HepG2 (cell line): ENCODE measurements at regions not wholly inside any gene's neighbourhood (a gene's known extent, or its start where the extent isn't known, plus 50 kb on each side); places are given as distances from the start of the nearest gene placed in this dataset.

Source experiments
- ATAC-seq: fragments of 200-7000 bp; cut with Tn5 transposase; 3 replicates; pipeline ENCODE4 v1.9.1; 2020; ENCODE audit warnings: mild to moderate bottlenecking, moderate library complexity
- BruUV-seq: library from RNA; stranded (reverse); fragments of 400-500 nt; replicated peaks from 2 replicates; lab custom pipeline; 2021; lab: Mats Ljungman, UMichigan
- CTCF ChIA-PET: fragments of 300-600 bp; formaldehyde crosslinking; extraction: SDS; loops from one replicate; lab custom pipeline; 2021; ENCODE audit warnings: low total read pairs, inconsistent platforms, low intra/inter-chr PET ratio; lab: Yijun Ruan, JAX
- POLR2A ChIA-PET: fragments of 350-600 bp; sonication (Branson Sonifier 250); formaldehyde crosslinking; loops from one replicate; lab custom pipeline; 2020; ENCODE audit warnings: antibody characterized with exemption, inconsistent platforms; lab: Yijun Ruan, JAX
- DNase-seq: peaks from one replicate; pipeline ENCODE4 v3.0.0-alpha.2; 2015; ENCODE audit warnings: low spot score
- FAIRE-seq: peaks from 3 replicates; lab custom pipeline; 2011; peaks lifted over from hg19 to GRCh38; lab: Jason Lieb, UNC
- H2AFZ ChIP-seq: one replicate; pipeline ENCODE4 v1.6.1; 2011; ENCODE audit warnings: low read length, inconsistent platforms
- H3K27ac ChIP-seq: fragments of 300-600 bp; 3 replicates; pipeline ENCODE4 v1.8.0; 2011; ENCODE audit warnings: mixed run types, mild to moderate bottlenecking, mixed read lengths, low read length, inconsistent platforms; ENCODE audit not compliant: insufficient read depth; ENCODE audit errors: extremely low read length
- H3K27me3 ChIP-seq, 2 experiments: fragments of 200-600 bp in 1 of 2; 2 replicates in 1 of 2; 3 replicates in 1 of 2; pipeline versions ENCODE4 v1.6.0 to v1.8.0; 2011; ENCODE audit warnings: low read length in 2 of 2, mild to moderate bottlenecking in 2 of 2, moderate library complexity in 2 of 2, inconsistent platforms in 1 of 2; ENCODE audit not compliant: insufficient read depth in 2 of 2, control insufficient read depth in 1 of 2
- H3K36me3 ChIP-seq, 2 experiments: fragments of 200-600 bp in 1 of 2; replicated peaks in 1 of 2; 2 replicates in 1 of 2; 3 replicates in 1 of 2; pipeline versions ENCODE4 v1.5.1 to v1.8.0; 2011; ENCODE audit warnings: low read length in 2 of 2, inconsistent platforms in 1 of 2; ENCODE audit not compliant: insufficient read depth in 2 of 2, control insufficient read depth in 1 of 2
- H3K4me1 ChIP-seq: 2 replicates; pipeline ENCODE4 v1.5.1; 2012; ENCODE audit warnings: low read length, inconsistent platforms; ENCODE audit not compliant: insufficient read depth
- H3K4me2 ChIP-seq: 2 replicates; pipeline ENCODE4 v1.6.0; 2011; ENCODE audit warnings: low read depth, low read length, inconsistent platforms
- H3K4me3 ChIP-seq, 3 experiments: fragments of 200-600 bp in 1 of 3; sonication (generic), shearing (Covaris generic) in 1 of 3; replicated peaks in 1 of 3; 2 replicates each; pipeline ENCODE4 v1.5.1; 2011 to 2016; ENCODE audit warnings: low read length in 3 of 3, inconsistent platforms in 2 of 3, low read depth in 2 of 3, mild to moderate bottlenecking in 2 of 3, control low read depth in 1 of 3, mixed read lengths in 1 of 3; ENCODE audit not compliant: insufficient read depth in 1 of 3
- H3K79me2 ChIP-seq: one replicate; pipeline ENCODE4 v1.6.1; 2011; ENCODE audit warnings: low read length, inconsistent platforms; ENCODE audit not compliant: insufficient read depth
- H3K9ac ChIP-seq: 2 replicates; pipeline ENCODE4 v1.6.0; 2011; ENCODE audit warnings: mild to moderate bottlenecking, low read depth, low read length, inconsistent platforms; ENCODE audit not compliant: insufficient read depth
- H3K9me3 ChIP-seq: 2 replicates; pipeline ENCODE4 v1.5.1; 2012; ENCODE audit warnings: mild to moderate bottlenecking, low read length
- H4K20me1 ChIP-seq: 2 replicates; pipeline ENCODE4 v1.6.0; 2011; ENCODE audit warnings: inconsistent platforms, mild to moderate bottlenecking, low read length, moderate library complexity; ENCODE audit not compliant: insufficient read depth
- CAMTA2 ChIP-seq: sonication (generic); formaldehyde crosslinking; IDR thresholded peaks from 2 replicates; pipeline ENCODE4 v1.4.0; 2020; ENCODE audit warnings: mild to moderate bottlenecking, missing genetic modification reagents, borderline replicate concordance
- CEBPB ChIP-seq: IDR thresholded peaks from 2 replicates; pipeline ENCODE4 v1.6.1; 2011; ENCODE audit warnings: low read depth, low read length, improper control_type of control experiment, borderline replicate concordance
- FLYWCH1 ChIP-seq: sonication (generic); formaldehyde crosslinking; IDR thresholded peaks from 2 replicates; pipeline ENCODE4 v1.8.1; 2023; ENCODE audit warnings: mild to moderate bottlenecking, missing genetic modification reagents
- FOXM1 ChIP-seq: sonication (generic); formaldehyde crosslinking; IDR thresholded peaks from 2 replicates; pipeline ENCODE4 v1.5.0; 2020; ENCODE audit warnings: missing genetic modification reagents
- XRCC5 ChIP-seq: fragments of 200-400 bp; formaldehyde crosslinking; optimal IDR thresholded peaks from 2 replicates; pipeline ENCODE3; 2017; ENCODE audit warnings: mild to moderate bottlenecking, low read length
- YEATS4 ChIP-seq: sonication (generic); formaldehyde crosslinking; IDR thresholded peaks from 2 replicates; pipeline ENCODE4 v1.4.0; 2020; ENCODE audit warnings: missing genetic modification reagents, borderline replicate concordance
- ZBTB7A ChIP-seq: sonication (generic); formaldehyde crosslinking; IDR thresholded peaks from 2 replicates; pipeline ENCODE4 v1.8.0; 2022; ENCODE audit warnings: mild to moderate bottlenecking, missing genetic modification reagents
- ZNF207 ChIP-seq: fragments of 450-650 bp; IDR thresholded peaks from 2 replicates; pipeline ENCODE4 v1.6.1; 2016; ENCODE audit warnings: antibody characterized with exemption, borderline replicate concordance
- ZNF33B ChIP-seq: sonication (generic); formaldehyde crosslinking; IDR thresholded peaks from 2 replicates; pipeline ENCODE4 v1.5.1; 2020; ENCODE audit warnings: mild to moderate bottlenecking, missing genetic modification reagents
- ZNF530 ChIP-seq: sonication (generic); formaldehyde crosslinking; IDR thresholded peaks from 2 replicates; pipeline ENCODE4 v1.5.0; 2020; ENCODE audit warnings: low read depth, mild to moderate bottlenecking, missing genetic modification reagents
- ZNF557 ChIP-seq: sonication (generic); formaldehyde crosslinking; IDR thresholded peaks from 2 replicates; pipeline ENCODE4 v1.4.0; 2020; ENCODE audit warnings: missing genetic modification reagents
- WGBS: methylation state at CpG from one replicate; pipeline ENCODE4 v1.1.6; 2017; ENCODE audit warnings: low lambda C conversion rate; 5-methylcytosine and 5-hydroxymethylcytosine counted together
- in situ Hi-C: cut with HindIII; loops from 2 replicates; pipeline ENCODE4 v1.10.0; 2017; ENCODE audit warnings: low pct_unique_long_range_greater_than_20kb; ENCODE audit not compliant: extremely low pct_ligation_motif_present
- intact Hi-C: fragments of 100-400 bp; cut with micrococcal nuclease; formaldehyde crosslinking; loops from one replicate; pipeline ENCODE4 v1.10.0; 2022; ENCODE audit not compliant: unreplicated experiment
- TF ChIP-seq, protein P1 (sequence below): sonication (generic); formaldehyde crosslinking; IDR thresholded peaks from 2 replicates; pipeline ENCODE4 v1.4.0; 2020; ENCODE audit warnings: mild to moderate bottlenecking, missing genetic modification reagents
- TF ChIP-seq, protein P2 (sequence below): sonication (generic); formaldehyde crosslinking; IDR thresholded peaks from 2 replicates; pipeline ENCODE4 v1.5.0; 2020; ENCODE audit warnings: mild to moderate bottlenecking, missing genetic modification reagents, borderline replicate concordance
- TF ChIP-seq, protein P3 (sequence below): IDR thresholded peaks from 2 replicates; pipeline ENCODE4 v1.6.1; 2016; ENCODE audit warnings: missing biosample characterization, missing genetic modification reagents, low read depth
- TF ChIP-seq, protein P4 (sequence below): sonication (generic); formaldehyde crosslinking; IDR thresholded peaks from 2 replicates; pipeline ENCODE4 v1.8.1; 2023; ENCODE audit warnings: missing genetic modification reagents, inconsistent platforms, borderline replicate concordance

DNA sequence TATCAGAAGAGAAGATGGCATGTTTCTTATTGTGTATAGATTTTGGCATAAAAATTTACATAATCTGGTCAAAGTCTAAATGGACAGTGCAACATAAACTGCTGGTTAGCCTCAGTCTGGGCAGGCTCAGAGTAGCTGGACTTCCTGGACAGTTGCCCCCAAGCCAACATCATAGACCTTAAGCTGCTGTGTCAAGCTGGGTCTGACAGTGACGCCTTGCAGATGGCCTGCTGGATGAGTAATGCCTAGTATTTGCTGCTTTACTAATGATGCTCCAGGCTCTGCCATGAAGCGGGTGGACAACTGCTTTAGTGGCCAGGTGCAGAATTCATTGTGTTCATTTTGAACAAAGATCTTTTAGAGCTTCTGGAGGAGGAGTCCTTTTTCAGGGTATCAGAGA lies 603.7 kb upstream of the ZEB2 start:
- H3K9ac ChIP-seq, result no peak overlapping the region
- H3K27ac ChIP-seq, result no peak overlapping the region
- WGBS, result 11% methylated on average over 1 of the region's 2 CpGs
- FAIRE-seq (no peak), DNase-seq (no peak), ATAC-seq (no peak)
- no TSS peak for BruUV-seq
- ChIA-PET POLR2A (no interaction called here), CTCF (no interaction called here)
- H3K36me3 ChIP-seq, result no peaks in the 10 kb centered on the region
- intact Hi-C loops, result no loop called here
- no peaks in the 10 kb centered on the region for H3K27me3 ChIP-seq
- in situ Hi-C loops, result no loop called here
- no peaks in the 10 kb centered on the region for H4K20me1 ChIP-seq
- H3K4me1 ChIP-seq, result no peaks in the 10 kb centered on the region
- no peak overlapping the region for H3K4me2 ChIP-seq
- TF ChIP-seq YEATS4 (CRISPR knock-in tag) (no peak), FOXM1 (CRISPR knock-in tag) (no peak), XRCC5 (no peak), ZNF33B (CRISPR knock-in tag) (no peak), ZNF557 (CRISPR knock-in tag) (no peak), ZNF207 (no peak), CAMTA2 (CRISPR knock-in tag) (no peak), ZNF530 (CRISPR knock-in tag) (no peak), FLYWCH1 (no peak), CEBPB (no peak), ZBTB7A (no peak)
- TF ChIP-seq, protein P1, sequence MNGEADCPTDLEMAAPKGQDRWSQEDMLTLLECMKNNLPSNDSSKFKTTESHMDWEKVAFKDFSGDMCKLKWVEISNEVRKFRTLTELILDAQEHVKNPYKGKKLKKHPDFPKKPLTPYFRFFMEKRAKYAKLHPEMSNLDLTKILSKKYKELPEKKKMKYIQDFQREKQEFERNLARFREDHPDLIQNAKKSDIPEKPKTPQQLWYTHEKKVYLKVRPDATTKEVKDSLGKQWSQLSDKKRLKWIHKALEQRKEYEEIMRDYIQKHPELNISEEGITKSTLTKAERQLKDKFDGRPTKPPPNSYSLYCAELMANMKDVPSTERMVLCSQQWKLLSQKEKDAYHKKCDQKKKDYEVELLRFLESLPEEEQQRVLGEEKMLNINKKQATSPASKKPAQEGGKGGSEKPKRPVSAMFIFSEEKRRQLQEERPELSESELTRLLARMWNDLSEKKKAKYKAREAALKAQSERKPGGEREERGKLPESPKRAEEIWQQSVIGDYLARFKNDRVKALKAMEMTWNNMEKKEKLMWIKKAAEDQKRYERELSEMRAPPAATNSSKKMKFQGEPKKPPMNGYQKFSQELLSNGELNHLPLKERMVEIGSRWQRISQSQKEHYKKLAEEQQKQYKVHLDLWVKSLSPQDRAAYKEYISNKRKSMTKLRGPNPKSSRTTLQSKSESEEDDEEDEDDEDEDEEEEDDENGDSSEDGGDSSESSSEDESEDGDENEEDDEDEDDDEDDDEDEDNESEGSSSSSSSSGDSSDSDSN (CRISPR knock-in tag), result no peak
- TF ChIP-seq, protein P2, sequence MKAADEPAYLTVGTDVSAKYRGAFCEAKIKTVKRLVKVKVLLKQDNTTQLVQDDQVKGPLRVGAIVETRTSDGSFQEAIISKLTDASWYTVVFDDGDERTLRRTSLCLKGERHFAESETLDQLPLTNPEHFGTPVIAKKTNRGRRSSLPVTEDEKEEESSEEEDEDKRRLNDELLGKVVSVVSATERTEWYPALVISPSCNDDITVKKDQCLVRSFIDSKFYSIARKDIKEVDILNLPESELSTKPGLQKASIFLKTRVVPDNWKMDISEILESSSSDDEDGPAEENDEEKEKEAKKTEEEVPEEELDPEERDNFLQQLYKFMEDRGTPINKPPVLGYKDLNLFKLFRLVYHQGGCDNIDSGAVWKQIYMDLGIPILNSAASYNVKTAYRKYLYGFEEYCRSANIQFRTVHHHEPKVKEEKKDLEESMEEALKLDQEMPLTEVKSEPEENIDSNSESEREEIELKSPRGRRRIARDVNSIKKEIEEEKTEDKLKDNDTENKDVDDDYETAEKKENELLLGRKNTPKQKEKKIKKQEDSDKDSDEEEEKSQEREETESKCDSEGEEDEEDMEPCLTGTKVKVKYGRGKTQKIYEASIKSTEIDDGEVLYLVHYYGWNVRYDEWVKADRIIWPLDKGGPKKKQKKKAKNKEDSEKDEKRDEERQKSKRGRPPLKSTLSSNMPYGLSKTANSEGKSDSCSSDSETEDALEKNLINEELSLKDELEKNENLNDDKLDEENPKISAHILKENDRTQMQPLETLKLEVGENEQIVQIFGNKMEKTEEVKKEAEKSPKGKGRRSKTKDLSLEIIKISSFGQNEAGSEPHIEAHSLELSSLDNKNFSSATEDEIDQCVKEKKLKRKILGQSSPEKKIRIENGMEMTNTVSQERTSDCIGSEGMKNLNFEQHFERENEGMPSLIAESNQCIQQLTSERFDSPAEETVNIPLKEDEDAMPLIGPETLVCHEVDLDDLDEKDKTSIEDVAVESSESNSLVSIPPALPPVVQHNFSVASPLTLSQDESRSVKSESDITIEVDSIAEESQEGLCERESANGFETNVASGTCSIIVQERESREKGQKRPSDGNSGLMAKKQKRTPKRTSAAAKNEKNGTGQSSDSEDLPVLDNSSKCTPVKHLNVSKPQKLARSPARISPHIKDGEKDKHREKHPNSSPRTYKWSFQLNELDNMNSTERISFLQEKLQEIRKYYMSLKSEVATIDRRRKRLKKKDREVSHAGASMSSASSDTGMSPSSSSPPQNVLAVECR, result no peak
- TF ChIP-seq, protein P3, sequence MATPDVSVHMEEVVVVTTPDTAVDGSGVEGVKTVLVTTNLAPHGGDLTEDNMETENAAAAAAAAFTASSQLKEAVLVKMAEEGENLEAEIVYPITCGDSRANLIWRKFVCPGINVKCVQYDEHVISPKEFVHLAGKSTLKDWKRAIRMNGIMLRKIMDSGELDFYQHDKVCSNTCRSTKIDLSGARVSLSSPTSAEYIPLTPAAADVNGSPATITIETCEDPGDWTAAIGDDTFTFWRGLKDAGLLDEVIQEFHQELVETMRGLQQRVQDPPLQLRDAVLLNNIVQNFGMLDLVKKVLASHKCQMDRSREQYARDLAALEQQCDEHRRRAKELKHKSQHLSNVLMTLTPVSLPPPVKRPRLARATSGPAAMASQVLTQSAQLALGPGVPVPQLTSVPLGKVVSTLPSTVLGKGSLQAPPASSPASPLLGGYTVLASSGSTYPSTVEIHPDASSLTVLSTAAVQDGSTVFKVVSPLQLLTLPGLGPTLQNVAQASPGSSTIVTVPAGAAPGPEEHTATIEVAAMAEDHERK (CRISPR knock-in tag), result no peak
- TF ChIP-seq, protein P4, sequence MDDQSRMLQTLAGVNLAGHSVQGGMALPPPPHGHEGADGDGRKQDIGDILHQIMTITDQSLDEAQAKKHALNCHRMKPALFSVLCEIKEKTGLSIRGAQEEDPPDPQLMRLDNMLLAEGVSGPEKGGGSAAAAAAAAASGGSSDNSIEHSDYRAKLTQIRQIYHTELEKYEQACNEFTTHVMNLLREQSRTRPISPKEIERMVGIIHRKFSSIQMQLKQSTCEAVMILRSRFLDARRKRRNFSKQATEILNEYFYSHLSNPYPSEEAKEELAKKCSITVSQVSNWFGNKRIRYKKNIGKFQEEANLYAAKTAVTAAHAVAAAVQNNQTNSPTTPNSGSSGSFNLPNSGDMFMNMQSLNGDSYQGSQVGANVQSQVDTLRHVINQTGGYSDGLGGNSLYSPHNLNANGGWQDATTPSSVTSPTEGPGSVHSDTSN (CRISPR knock-in tag), result no peak
- no peaks in the 10 kb centered on the region for H3K79me2 ChIP-seq
- H2AFZ ChIP-seq, result no peak overlapping the region
- no peaks in the 10 kb centered on the region for H3K9me3 ChIP-seq
- H3K4me3 ChIP-seq, result no peak overlapping the region
